GM21367 (cell line): ENCODE measurements at regions not wholly inside any gene's neighbourhood (a gene's known extent, or its start where the extent isn't known, plus 50 kb on each side); places are given as distances from the start of the nearest gene placed in this dataset.
"Not testable (repeated sequence)": the region's sequence is repeated elsewhere in the genome, so short reads cannot be mapped to it uniquely, and the experiment has no call there.

Experiments
- ATAC-seq: cut with Tn5 transposase; IDR thresholded peaks from one replicate; pipeline ENCODE4 v1.9.1; 2021; ENCODE audit not compliant: unreplicated experiment

DNA sequence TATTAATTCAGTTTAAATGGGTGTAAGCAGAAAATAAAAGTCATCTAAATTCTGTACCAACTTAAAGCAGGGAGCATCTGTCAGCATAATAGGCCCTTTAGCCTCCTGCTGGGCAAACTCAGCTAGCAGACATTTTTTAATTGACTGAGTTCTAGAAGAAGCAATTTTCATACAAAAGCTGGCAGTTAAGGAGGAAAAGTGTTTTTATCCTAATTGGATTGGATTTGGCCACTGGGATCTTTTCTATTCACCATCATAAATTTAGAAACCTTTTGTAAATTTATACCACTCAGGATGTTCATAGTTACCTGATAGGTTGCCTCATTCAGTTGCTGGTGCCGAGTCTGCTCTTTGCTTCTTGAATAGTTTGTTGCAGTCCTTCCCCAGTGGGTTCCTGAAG, 262.7 kb upstream of the FSIP2 start:
- no peak for ATAC-seq

DNA sequence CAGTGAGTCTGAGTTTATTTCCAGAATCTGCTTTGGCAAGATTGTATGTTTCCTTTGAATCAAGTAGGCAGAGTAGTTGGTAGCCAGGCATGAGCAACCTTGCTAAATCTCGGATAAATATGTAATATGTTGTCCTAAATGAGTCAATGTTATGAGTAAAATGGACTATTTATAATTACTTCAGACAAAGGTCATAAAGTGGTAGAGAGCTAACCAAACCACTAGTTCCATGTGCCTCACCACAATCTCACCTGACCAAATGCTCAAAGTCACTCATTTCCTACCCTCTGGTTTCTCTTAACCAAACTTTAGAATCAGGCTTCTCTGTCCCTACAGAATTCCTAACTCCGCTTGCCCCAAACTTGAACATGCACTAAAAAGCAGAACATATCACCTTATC, 261.2 kb upstream of the FSIP2 start:
- no peak for ATAC-seq

DNA sequence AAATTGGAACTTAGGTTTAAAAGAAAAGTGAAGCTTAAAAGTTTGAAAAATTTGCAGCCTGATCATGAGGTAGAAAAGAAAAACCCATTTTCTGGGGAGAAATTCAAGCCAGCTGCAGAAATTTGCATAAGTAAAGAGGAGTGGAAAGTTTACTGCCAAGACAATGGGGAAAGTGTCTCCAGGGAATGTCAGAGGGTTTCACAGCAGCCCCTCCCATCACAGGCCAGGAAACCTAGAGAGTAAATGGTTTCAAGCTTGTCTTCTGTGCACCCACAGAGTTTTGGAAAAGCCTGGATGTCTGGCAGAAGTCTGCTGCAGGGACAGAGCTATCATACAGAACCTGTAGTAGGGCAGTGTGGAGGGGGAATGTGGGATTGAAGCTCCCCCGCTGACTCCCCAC, 254.0 kb upstream of the FSIP2 start:
- ATAC-seq: no peak

DNA sequence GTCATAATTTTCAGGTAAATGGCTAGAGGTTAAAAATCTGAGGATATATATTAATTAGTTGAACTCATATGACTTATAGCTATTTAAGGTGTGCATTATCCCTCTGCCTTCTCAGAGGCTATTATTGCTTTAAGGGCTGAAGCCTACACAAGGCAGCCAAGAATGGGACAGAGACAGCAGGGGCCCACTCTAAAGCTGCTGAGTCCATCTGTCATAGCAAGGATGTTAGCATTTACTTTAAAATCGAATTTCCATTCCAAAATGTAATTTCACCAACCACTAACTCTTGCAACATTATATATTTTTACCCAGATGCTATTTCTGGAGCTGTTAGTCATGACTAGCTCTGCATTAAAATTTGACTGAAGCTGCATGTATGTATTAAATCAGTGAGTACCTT, 236.3 kb upstream of the FSIP2 start:
- ATAC-seq: no peak

DNA sequence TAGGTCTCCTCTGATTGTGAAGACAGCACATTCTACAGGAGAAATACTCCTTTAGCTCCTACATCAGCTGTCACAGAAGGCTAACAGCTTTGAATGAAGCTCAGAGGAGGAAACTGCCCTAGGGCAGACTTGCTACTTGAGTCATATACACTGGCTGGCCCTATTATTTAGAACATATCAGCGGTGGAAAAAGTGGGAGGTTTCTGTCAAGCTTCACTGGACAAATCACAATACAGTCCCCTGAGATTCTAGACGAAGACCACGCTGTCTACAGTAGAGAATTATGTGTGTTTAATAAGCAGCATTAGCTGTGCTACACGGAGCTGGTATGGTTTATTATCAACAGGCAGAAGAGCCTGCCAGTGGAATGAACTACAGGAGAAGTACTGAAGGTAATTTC, 230.9 kb upstream of the FSIP2 start:
- no peak for ATAC-seq

DNA sequence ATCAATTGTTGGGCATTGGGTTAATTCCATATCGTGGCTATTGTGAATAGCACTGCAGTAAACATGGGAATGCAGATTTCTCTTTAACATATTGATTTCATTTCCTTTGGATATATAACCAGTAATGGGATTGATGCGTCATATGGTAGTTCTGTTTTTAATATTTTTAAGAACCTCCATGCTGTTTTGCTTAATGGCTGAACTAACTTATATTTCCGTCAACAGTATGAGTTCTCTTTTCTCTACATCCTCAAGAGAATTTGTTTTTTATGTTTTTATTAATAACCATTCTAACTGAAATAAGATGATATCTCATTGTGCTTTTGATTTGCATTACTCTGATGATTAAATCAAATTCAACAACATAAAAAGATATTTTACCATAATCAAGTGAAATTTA, 228.5 kb upstream of the FSIP2 start:
- ATAC-seq: no peak

DNA sequence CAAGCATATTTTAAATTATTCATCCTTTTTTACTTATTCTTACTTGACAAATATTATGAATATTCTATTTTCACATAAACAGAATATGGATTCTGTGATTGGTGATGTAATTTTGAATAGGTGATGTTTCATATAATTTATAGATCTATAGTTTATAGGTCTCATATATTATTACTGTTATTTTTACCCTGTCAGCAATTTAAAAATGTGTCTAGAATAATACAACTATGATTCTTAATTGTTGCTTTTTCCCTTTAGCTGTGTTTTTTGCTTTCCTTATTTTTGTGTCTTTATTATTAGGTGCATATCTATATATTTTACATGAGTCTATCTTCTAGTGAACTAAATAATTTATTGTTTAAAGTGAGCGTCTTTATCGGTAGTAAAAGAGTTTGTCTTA, 226.7 kb upstream of the FSIP2 start:
- no peak for ATAC-seq

DNA sequence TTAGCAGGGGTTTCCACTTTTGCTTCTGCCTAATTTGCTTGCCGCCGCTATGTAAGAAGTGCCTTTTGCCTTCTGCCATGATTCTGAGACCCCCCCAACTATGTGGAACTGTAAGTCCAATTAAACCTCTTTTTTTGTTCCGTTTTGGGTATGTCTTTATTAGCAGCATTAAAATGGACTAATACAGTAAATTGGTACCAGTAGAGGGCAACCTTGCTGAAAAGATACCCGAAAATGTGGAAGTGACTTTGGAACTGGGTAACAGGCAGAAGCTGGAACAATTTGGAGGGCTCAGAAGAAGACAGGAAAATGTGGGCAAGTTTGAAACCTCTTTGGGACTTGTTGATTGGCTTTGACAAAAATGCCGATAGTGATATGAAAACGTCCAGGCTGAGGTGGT, 216.1 kb upstream of the FSIP2 start:
- no peak for ATAC-seq

DNA sequence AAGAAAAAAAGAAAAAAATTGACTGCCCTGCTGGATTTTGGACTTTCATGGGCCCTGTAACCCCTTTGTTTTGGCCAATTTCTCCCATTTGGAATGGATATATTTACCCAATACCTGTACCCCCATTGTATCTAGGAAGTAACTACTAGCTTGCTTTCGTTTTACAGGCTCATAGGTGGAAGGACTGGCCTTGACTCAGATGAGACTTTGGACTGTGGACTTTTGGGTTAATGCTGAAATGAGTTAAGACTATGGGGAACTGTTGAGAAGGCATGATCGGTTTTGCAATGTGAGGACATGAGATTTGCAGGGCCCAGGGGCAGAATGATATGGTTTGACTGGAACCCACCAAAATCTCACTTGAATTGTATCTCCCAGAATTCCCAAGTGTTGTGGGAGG, 214.4 kb upstream of the FSIP2 start:
- not testable (repeated sequence) for ATAC-seq

DNA sequence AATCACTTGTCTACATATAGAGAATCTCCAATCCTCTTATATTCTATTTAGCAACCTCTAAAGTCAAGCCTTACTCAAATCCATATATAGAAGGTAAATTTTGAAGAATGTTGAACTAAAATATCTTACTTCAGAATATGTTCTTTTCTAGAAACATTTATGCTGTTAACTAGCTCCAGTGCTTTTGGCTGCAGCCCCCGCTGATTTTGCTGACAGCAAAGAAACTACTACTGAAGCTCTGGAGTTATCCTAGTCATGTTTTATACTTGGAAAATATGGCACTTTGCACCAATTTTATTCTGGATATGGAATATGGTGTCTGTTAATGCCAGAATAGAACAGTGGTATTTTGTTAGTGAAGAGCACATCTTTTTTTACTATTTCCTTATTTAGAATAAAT, 212.4 kb upstream of the FSIP2 start:
- no peak for ATAC-seq

DNA sequence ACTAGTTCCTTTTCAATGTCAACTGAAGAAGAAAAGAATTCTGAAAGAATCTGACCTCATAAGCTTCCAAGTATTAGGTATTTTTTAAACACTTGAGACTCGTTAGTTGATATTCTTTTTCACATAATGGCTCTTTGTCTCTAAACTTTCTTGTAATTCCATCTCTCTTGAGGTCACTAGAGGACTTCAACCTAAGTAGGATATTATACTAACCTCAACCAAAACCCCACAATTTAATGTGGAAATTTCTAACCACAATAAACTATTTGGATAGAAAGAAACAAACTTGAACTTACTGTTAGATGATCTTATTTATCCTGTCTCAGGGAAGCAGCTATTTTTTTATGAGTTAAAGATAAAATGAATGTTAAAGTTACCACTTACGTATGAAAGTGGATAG, 206.9 kb upstream of the FSIP2 start:
- no peak for ATAC-seq

DNA sequence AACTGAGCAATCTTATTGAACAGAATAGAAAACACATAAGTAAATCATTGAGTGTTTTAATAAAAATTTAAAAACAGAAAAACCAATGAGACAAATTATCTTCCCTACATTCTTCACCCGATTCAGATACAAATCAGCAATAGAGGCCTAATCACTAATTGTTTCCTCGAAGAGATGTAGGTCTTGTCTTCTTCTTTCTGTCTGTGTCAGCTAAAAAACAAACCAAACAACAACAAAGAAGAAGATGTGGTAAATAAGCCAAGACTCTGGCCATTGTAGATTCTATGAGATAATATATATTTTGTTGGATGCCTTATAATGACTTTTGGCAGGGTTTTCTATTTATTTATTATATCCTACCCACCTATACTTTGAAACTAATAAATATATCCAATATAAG, 200.9 kb upstream of the FSIP2 start:
- no peak for ATAC-seq

DNA sequence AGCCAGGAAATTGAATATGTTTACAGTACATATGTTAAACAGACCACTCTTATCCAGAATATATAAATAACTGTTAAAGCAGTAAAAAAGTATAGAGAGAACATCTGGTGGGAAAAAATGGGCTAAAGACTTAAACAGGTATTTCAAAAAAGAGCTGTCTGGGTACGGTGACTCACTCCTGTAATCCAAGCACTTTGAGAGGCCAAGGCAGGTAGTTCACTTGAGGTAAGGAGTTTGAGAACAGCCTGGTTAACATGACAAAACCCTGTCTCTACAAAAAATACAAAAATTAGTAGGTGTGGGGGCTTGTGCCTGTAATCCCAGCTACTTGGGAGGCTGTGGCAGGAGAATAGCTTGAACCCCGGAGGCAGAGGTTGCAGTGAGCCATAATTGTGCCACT, 171.4 kb upstream of the FSIP2 start:
- ATAC-seq: no peak

DNA sequence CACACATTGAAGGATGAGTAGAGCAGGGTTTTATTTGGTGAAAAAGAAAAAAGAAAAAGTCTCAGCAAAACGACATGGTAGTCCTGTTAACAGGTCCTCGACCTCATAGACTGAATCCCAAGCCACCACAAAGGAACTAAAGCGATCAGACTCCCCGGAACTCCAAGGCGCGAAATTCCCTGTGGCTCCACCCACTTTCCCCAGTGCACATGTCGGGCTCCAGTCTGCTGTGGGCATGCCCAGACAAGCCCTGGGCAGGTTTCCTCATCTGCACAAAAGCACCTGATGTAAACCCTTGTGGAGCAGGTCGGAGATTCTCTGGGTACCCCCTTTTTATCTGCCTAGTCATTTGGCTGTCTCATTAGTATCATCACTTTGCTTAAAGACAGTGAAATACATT, 170.7 kb upstream of the FSIP2 start:
- ATAC-seq: no peak

DNA sequence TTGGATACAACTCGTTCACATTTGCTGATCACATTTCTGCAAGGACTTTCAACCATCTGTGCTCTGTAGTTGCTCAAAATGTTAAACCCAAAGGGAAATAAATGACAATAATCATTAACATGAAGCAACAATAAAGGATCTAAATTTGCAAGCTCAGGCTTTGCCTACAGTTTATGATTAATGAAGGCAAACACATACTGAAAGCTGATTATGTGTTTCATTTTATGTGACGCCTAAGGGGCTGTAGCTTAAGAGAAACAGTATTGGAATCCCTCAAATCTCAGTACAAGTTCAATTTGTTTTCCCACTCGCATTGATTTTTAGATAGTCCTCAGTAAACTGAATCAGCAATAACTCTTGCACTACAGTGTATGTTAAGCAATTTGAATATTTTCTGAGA, 160.3 kb upstream of the FSIP2 start:
- ATAC-seq: no peak

DNA sequence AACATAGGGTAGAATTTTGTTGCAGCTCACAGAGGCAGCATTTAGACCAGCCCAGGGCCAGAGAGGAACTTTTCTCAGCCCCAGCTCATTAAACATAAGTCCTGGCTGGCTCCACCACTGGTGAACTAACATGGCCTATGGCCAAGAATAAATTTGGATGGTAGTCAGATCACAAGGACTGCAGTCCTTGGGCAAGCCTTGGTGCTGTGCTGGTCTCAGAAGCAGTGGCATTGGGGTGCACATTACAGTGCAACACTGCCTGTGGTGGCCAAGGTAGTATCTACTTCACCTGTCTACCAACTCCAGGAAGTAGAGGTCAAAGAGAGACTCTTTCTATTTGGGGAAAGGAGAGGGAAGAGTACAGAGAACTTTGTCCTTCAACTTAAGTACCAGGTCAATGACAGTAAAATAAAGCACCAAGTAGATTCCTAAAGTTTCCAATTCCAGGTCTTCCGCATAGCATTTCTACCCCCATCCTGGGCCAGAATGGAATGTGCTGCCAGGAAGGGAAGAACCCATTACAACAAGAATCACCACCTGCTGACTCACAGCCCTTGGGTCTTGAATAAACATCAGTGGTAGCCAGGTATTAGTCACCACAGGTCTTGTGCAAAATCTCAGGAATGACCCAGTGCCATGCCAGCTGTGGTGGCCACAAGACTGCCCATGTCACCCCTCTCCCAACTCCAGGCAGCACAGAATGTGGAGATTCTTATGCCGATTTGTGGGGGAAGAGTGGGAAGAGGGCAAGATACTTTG, 155.4 kb upstream of the FSIP2 start:
- no peak for ATAC-seq

DNA sequence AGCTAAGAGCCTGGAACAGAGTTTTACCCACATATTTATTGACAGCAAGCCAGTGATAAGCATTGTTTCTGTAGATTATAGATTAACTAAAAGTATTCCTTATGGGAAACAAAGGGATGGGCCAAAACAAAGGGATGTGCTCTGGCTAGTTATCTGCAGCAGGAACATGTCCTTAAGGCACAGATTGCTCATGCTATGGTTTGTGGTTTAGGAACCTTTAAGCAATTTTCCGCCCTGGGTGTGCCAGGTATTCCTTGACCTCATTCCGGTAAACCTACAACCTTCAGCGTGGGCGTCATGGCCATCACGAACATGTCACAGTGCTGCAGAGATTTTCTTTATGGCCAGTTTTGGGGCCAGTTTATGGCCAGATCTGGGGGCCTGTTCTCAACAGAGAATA, 153.4 kb upstream of the FSIP2 start:
- ATAC-seq: not testable (repeated sequence)

DNA sequence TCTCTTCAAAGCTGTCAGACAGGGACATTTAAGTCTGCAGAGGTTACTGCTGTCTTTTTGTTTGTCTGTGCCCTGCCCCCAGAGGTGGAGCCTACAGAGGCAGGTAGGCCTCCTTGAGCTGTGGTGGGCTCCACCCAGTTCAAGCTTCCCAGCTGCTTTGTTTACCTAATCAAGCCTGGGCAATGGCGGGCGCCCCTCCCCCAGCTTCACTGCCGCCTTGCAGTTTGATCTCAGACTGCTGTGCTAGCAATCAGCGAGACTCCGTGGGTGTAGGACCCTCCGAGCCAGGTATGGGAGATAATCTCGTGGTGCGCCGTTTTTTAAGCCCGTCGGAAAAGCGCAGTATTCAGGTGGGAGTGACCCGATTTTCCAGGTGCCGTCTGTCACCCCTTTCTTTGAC, 147.3 kb upstream of the FSIP2 start:
- ATAC-seq: not testable (repeated sequence)

DNA sequence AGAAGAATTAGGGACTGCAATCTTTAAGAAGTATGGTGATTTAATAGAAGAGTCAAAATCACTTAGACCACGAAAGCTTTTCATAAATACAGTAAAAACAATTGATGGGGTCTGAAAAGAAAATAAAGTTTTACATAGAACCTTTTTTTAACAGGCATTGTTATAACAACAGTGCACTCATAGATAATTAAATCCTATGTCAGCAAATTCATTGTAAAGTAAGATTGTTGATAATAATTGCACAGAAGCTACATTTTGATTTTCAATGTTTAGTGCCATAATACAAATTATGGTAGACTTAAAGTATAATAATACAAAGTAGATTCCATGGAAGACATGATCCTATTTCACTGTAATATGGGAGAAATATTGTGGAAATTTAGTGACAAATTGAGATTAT, 130.7 kb upstream of the FSIP2 start:
- no peak for ATAC-seq

DNA sequence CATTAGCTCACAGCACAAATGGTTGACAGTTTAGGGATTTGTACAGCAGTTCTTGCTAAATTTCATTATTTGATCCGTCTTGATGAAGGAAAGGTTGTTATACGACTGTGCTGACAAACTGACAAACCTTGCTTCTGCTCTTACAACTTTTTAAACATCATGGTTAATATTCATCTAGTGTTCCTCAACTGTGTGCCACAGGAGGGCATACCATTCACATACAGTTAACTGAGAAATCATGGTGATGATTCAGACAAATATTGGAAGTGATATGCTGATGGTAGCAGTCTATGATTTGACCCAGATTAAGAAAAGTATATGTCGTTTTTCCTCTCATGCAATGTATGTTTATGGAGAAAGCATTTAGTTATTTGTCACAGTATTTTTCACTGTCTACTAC, 129.8 kb upstream of the FSIP2 start:
- ATAC-seq: no peak

DNA sequence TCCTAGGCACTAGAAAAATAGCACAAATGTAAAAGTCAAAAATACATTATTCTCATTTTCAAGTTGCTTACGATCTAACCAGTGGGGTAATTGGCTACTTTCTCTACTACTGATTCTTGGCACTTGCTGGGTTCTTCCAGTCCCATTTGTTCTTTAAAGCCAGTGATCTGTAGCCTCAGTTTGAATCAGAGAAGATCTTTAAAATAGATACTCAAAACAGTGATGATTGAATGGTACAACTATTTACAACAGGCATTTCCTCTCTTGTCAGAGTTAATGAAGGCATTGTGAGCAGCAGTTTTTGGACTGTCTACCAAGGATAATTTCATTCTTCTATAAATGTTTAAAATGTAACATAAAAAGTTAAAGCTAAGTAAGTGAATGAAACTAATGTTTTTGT, 128.3 kb upstream of the FSIP2 start:
- ATAC-seq: no peak

DNA sequence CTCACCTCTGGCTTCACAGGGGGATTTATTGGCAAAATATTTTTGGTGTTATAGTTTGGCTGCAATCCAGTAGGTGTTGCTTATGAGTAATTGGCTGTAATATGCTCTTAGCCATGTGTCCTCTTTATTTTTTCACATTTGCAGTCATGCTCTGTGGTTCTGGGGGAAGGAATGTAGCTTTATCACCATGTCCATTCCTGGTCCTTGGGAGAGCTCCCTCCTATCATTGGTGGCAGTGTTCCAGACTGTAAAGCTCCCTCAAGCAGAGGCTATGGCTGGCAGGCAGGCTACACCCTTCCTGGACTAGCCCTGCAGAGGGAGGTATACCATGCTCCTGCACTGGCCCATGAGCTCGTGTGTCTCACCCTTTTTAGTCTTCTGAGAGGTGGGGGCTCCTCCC, 120.0 kb upstream of the FSIP2 start:
- ATAC-seq: no peak

DNA sequence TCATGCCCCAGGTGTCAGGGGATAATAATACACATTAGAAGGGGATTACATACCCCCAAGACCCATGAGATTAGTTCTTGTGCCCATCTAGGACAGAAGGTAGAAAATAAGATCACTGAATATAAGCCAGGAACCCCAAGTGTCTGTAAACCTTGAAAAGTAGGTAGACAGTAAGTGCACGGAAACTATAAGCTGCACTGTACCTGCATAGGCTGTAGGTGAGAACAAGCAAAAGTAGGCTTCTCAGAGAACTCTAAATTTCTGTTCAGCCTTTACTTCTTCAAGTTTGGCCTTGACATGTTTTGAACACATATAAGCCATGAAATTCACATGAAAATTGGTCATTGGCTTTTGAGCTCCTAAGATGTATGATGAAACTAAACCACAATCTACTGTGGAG, 113.0 kb upstream of the FSIP2 start:
- no peak for ATAC-seq

DNA sequence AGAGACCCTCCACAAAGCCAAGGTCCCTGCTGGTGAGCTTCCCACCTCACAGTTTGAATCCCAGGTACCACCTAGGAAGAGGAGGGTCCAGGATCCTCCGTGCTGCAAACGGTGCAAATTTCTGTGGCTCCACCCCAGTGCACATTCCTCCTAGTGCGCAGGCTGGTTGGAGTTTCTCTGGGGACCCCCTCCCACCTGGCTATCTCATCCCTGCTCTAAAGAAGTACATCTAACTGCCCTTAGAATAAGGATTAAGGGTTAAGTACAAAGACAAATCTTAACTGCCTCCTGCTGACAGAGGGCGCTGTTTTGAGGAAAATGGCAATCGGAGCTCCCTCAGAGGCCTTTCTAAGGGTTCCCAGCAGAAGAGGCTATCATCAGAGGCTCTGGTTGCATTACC, 109.6 kb upstream of the FSIP2 start:
- peak; percentile 62 for ATAC-seq
